ENCODE measurements at regions not wholly inside any gene's neighbourhood (a gene's known extent, or its start where the extent isn't known, plus 50 kb on each side); places are given as distances from the start of the nearest gene placed in this dataset.

DNA sequence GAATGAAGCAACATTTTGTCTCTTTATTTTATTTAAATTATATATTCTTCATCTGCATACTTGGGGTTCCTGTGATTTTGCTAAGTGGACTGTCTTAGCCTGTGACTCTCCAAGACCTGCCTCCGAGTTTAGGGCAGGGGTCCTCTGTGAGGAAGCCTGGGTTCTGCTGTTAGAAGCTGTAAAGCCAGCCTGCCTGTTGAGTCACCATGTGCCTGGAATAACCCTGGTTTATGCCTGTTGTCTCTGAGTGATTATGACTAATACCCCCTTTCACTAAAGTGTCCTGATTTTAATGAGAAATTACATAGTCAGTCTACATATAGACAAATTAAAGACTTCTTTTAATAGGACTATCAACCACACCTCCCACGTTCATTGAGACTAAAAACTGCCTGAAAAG, 369.1 kb downstream of the ZNF521 start:
- TF ChIP-seq, protein P1, sequence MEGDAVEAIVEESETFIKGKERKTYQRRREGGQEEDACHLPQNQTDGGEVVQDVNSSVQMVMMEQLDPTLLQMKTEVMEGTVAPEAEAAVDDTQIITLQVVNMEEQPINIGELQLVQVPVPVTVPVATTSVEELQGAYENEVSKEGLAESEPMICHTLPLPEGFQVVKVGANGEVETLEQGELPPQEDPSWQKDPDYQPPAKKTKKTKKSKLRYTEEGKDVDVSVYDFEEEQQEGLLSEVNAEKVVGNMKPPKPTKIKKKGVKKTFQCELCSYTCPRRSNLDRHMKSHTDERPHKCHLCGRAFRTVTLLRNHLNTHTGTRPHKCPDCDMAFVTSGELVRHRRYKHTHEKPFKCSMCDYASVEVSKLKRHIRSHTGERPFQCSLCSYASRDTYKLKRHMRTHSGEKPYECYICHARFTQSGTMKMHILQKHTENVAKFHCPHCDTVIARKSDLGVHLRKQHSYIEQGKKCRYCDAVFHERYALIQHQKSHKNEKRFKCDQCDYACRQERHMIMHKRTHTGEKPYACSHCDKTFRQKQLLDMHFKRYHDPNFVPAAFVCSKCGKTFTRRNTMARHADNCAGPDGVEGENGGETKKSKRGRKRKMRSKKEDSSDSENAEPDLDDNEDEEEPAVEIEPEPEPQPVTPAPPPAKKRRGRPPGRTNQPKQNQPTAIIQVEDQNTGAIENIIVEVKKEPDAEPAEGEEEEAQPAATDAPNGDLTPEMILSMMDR (conservative IDR thresholded peaks at IDR 0.05), result no peak
- H2AK5ac ChIP-seq (ENCODE audit: insufficient read length, low read length), result no peak overlapping the region
- H4K5ac ChIP-seq (ENCODE audit: insufficient read length, low read depth, low read length), result no peak overlapping the region
- H2BK15ac ChIP-seq (ENCODE audit: low read depth, low read length), result no peak overlapping the region
- H2BK12ac ChIP-seq (ENCODE audit: insufficient read length, low read depth, low read length), result no peak overlapping the region
- H3K27me3 Mint-ChIP-seq (ENCODE audit: low read depth), result peaks cover 30% of the 10 kb centered on the region
- peaks cover 11% of the 10 kb centered on the region for H3K4me1 ChIP-seq (ENCODE audit: insufficient read depth, low read length)
- H4K91ac ChIP-seq (ENCODE audit: insufficient read length, low read depth, low read length), result no peak overlapping the region
- H3K4me3 Mint-ChIP-seq, result no peak overlapping the region; a peak in 1 of 5 replicates
- H4K20me1 ChIP-seq (ENCODE audit: control insufficient read depth, insufficient read depth, insufficient read length), result no peaks in the 10 kb centered on the region
- no peak overlapping the region for H3K56ac ChIP-seq (ENCODE audit: insufficient read length, low read depth, low read length)
- H3K27ac ChIP-seq (ENCODE audit: insufficient read length, low read depth, low read length), result no peak overlapping the region
- H3K4me1 Mint-ChIP-seq, result peaks cover 79 to 85% of the 10 kb centered on the region in 2 experiments
- H3K4me2 ChIP-seq (ENCODE audit: insufficient read depth, insufficient read length, low read length), result no peak overlapping the region
- H2AFZ ChIP-seq (ENCODE audit: low read length), result no peak overlapping the region
- no peak overlapping the region for H3K14ac ChIP-seq (ENCODE audit: insufficient read depth, low read length)
- H3T11ph ChIP-seq (ENCODE audit: low read length), result no peak overlapping the region
- H3K18ac ChIP-seq (ENCODE audit: insufficient read length, low read depth, low read length), result no peak overlapping the region
- no peak overlapping the region for H2BK5ac ChIP-seq (ENCODE audit: insufficient read length, low read length)
- no peak overlapping the region for H2BK120ac ChIP-seq (ENCODE audit: low read depth, low read length, poor library complexity, severe bottlenecking)
- H3K9me3 Mint-ChIP-seq, result no peaks in the 10 kb centered on the region
- no CpG with 5 or more reads among the region's 2 CpGs for WGBS (ENCODE audit: extremely low coverage, insufficient read length, low lambda C conversion rate)
- H3K23ac ChIP-seq (ENCODE audit: insufficient read length, low read depth, low read length), result no peak overlapping the region
- no peaks in the 10 kb centered on the region for H3K79me2 ChIP-seq (ENCODE audit: insufficient read depth, low read length)
- no peak overlapping the region for H3K4ac ChIP-seq (ENCODE audit: low read depth, low read length)
- no peak overlapping the region for H2BK20ac ChIP-seq (ENCODE audit: low read depth, low read length, poor library complexity, severe bottlenecking)
- no peaks in the 10 kb centered on the region; the same call in 1 of the 2 replicates for H3K27me3 ChIP-seq (ENCODE audit: insufficient read depth, low read length)
- no peaks in the 10 kb centered on the region for H3K79me1 ChIP-seq (ENCODE audit: insufficient read depth, low read depth, low read length, poor library complexity, severe bottlenecking)
- no peak overlapping the region; a peak in 1 of 7 replicates for H3K27ac Mint-ChIP-seq
- no peaks in the 10 kb centered on the region for H3K9me3 ChIP-seq (ENCODE audit: control insufficient read depth, low read depth, low read length)
- no peak for DNase-seq
- H4K8ac ChIP-seq (replicated peaks; ENCODE audit: insufficient read length, low read depth, low read length), result no peak overlapping the region
- no peaks in the 10 kb centered on the region for H3K23me2 ChIP-seq (ENCODE audit: insufficient read length, low read depth, low read length, poor library complexity, severe bottlenecking)
- no peaks in the 10 kb centered on the region; a peak in 1 of 7 replicates for H3K36me3 Mint-ChIP-seq (ENCODE audit: insufficient read depth in 1 of 3, low read depth in 3 of 3)
- H3K9ac ChIP-seq (ENCODE audit: extremely low read depth, insufficient read length, low read length), result no peak overlapping the region
